Middle frontal gyrus (tissue), 1 donor: ENCODE measurements at regions not wholly inside any gene's neighbourhood (a gene's known extent, or its start where the extent isn't known, plus 50 kb on each side); places are given as distances from the start of the nearest gene placed in this dataset.

ENCODE experiments used
- DNase-seq: peaks from one replicate; pipeline ENCODE4 v3.0.0-alpha.2; 2015; ENCODE audit warnings: low spot score; ENCODE audit errors: extremely low spot score

DNA sequence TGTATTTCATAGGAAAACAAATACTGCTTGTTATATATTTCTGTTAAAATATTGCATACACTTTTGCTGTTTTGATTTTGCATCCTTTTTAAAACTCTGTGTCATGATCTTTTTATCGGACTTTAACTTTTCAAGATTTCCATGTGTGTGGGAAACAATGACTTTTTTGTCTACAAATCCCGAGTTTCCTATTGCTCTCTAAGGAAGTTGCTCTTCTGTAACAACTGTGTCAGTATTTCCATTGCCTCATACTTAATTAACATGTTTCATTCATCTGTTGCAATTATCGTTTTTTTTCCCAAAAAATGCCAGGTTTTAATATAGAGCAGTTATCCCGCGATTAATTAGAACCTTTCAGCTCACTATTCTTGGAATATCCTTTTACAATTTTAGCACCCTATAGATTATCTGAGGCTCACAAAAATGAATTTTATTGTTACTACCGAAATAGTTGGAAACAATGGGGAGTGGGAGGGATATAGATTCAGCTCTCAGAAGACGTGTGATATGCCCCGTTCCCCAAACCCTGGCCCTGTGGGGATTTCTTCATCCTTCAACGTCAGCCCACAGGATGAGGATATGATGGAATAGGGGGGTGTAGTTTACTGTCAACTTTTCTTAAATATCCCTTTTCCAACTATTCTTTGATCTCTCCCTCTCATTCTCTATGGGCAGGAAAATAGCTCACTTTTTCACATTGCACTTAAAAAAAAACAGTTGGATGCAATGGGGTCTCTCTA lies 297.6 kb upstream of the IGFBP3 start:
- no peak for DNase-seq

DNA sequence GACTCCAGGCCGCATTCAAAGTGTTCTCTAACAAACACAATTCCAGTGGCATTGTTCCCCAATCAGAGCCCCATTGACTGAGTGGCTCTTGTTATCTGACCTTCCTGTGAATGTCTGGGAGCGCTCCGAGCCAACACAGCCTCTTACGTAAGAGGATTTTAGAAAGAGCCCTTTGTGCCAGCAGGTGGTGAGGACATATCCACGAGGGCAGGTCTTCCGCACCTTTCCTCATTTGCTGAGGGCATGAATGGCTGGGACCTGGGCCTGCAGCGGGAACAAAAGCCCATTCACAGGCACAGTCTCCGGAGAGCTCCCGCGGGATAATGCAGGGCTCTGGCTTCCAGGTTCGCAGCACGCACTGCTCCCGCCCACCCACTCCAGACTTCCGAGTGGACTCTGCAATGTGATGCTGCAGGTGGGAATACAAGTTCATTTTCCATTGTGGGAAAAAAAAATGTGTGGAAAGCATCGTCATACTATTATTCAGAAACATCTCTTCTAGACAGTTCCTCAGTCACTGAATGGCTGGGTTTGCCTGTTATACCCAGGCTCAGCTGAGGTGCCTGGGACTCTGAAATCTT lies 295.0 kb upstream of the IGFBP3 start:
- no peak for DNase-seq

DNA sequence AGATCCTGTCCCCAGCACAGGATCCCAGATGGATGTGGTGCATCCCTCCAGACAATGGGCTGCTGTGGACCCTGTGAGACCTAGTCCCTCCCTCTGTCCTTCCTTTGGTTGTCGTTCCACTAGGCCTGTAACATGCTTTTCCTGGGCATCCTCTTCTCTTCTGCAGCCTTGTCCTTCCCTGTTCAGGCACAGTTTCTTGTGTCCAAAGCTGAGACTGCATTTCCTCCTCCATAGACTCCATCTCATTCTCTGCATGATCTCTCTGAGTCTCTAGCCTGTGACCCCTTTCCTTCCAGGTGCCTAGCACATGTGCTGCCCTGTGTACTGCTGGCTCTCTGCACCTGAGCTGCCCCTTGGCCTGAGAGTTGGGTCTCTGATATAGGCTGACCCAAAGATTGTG lies 293.5 kb upstream of the IGFBP3 start:
- no peak for DNase-seq

DNA sequence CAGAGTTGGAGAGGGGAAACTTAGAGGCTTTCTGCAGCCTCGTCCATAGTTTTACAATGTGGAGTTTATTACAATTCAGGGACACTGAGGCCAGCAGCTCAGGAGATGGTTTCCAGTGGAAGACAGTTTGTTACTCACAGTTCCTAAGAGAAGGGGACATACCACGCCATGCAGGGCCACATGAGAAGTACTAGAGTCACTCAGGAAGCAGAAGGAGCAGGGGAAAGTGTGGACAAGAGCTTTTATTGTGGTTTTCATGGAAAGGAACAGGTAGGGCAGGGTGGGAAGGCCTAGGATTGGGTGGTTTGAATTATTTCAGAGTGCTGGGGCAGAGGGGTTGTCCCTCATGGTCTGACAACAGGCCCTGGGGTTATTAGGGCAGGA lies 292.1 kb upstream of the IGFBP3 start:
- DNase-seq: no peak

DNA sequence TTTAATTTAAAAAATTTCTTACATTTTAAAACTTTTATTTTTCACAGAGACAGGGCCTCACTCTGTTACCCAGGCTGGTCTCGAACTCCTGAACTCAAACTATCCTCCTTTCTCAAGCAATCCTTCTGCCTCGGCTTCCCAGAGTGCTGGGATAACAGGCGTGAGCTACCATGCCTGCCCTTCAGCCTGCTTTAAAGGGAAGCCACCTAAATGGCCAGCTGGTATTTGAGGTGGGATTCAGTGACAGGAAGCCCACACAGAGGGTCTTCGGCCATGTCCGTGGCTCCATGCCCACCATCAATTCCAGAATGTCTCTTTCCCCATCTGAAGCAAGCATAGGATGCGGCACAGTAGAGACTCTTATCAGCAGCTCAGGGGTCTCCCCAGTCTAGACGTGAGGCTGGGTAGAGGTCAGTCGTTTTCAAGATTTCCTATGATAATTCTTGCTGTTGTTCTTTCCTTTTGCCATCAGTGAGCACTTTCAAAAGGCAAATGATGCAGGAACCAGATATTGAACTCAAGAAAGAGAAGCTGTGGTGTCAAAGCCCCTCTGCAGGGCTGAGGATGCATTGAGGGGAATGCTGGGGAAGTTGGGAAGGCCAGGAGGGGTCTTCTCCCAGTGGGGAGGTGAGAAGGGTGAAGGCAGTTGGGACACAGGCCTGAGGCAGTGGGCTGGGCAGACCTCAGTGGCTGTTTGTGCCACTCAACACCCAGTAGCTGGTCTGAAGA lies 291.5 kb upstream of the IGFBP3 start:
- no peak for DNase-seq

DNA sequence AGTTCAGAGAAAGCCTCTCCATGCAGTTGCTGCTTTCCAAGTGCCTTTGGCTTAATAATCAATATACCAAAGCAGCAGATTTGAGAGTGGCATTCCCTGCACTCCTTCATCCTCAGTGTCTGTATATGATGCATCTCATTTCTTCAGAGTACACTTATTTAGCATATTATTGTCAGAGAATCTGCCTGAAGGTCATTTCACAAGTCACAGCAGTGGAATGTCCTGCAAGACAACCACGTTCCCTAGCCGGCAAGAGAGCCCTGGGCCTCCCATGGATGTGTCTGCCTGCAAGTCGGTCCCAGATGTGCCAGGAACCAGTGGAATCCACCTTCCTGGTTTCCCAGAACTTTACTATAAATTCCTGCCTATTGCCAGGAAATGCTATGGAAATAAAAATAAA lies 289.4 kb upstream of the IGFBP3 start:
- DNase-seq: no peak

DNA sequence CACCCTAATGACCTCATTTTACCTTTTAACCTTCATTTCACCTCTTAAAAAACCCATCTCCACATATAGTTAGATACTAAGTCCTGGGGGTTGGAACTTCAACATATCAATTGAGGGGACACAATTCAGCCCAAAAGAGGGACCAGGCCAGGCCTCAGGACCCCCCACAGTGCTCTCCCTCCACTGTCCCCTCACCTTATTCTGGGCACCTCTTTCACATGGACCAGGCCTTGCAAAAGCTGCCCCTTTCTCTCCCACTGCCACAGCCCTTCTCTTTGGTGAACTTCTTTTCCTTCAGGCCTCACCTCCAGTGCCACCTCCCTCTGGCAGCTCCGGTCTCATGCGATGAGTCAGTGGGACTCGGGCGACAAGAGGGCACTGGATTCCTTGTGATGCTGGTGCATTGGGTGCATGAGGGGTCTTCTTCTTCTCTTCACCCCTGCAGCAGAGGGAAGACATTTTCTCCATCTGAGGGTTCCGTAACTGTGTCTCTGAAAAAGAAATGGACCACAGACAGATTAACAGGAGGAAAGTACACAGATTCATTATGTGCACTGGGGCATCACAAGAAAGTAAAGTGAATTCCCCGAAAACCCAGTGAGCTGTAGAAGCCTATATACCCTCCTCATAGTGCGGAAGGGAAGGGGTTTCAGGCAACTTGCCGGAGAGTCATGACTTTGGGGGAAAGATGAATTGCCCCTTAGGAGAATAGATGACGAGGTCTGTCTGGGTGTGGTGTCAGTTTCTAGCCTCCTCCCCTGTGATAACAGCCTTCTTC lies 288.7 kb upstream of the IGFBP3 start:
- DNase-seq: no peak

DNA sequence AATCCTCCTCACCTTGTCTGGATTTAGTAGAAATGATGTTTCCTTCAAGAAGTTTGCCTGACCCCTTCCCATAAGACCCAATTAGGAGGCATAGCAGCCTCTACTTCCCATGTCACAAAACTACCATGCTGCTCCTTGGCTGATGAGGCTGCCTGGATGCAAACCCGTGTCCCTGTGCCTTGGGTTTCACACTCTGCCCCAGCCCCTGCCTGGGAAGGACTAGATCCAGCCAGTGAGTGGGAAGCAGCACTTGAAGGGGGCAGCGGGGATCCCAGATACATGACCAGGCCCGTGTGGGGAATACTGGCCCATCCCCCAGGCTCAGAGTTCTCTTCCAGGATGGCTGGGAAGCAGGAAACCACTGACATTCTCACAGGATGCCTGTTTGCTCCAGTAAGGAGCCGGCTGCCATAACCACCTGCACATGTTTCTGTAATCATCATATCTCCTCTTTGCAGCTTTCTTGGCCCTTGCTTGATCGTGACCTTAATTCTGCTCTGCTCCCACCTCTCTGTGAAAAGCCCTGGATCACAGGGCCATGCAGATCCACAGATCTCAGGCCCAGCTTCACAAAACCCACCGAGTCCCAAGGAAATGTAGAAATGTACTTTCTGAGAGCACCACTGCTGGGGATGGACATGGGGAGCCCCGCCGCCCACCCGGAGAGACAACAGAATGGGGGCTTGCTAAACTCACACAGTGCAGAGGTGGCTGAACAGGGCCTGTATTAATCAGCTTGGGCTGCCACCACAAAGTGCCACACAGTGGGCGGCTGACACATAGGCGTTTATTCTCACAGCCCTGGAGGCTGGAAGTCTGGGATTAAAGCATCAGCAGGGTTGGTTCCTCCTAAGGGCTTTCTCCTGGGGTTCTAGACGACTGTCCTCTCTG lies 287.8 kb upstream of the IGFBP3 start:
- DNase-seq: no peak

DNA sequence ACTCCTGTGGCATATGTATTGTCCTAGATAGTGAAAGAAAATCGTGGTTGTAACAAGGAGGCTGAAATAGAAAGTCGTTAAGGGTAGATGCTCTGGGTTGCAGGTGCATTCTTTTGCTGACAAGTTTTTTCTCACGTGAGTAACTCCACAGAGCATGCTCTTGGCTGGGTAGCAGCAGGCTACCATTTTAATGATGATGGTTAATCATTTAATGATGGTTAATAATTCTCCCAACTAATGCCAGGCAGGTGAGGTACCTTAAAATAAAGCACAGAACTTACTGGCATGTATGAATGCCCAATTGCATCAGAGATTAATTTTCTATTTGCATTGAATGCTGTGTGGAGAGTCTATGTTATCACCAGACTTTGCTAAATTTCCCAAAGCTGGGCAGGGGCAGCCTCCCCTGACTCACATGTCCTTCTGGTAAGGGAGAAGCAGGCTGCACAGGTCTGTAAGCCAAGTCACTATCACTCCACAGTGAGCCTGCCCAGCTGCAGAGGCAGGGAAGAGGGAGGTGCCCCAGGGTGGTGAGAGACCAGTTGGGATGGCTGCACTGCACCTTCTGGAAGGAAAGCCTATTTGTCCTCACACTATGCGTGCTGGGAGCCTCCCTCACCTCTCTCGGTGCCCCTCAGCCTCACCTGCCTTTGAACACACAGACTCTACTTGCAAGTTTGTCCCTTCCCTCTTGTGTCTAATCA lies 287.0 kb upstream of the IGFBP3 start:
- no peak for DNase-seq

DNA sequence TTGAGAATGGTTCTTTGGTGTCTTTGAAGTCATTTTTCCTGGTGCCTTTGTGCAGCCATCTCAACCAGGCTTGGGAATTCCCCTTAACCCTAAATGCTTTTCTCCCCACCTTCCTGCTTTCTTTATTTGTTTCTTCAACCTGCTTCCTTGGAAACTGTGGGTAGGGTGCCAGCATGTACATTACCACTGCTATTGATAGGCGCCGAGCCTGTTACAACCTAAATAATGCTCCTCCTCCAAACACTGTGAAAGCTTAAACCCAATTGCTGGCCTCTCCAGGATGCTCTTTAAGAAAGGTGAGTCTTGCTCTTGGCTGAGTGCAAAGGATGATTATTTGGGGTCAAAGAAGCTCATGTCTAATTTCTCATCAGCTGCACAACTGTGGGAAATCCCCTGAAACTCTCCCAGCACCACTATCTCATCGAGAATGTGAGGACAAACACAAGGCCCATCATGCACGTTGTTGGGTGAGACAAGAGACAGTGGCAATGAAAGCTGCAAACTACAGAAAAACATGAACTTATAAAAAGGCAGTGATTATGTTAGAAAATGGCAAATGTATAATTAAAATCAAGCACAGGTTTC lies 285.5 kb upstream of the IGFBP3 start:
- no peak for DNase-seq

DNA sequence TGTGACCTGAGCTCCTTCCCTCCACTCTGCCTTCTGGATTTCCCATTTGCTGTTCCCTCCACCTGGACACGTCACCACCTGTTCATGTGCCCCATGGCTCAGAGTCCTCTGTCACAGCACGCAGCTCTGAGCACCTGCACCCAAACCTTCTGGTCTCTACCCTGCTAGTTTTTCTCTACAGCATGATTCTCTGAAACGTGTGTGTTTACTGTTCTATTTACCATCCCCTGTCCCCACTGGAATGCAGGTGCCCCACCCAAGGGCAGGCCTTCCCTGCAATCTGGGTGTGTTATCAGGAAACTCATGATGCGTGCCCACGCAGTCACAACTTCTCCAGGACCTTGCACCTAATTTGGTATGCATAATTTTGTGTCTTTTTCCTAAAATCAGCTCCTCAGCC lies 284.4 kb upstream of the IGFBP3 start:
- no peak for DNase-seq

DNA sequence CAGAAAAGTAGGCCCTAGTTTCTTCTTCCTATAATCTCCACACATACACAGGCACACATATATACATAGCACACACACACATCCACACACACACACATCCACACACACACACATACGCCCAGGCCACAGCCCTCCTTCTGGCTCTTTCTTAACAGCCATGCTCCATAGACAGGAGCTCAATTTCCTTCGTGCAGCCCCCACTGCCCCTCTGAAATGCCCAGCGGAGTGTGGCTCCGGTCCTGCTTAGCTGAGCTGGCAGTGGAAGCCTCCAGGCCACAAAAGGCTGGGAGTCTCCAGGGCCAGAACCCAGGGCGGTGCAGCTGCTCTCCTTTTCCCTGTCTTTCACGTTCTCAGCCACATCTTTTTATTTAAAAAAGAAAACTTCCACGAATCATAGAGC lies 282.9 kb upstream of the IGFBP3 start:
- DNase-seq: no peak

DNA sequence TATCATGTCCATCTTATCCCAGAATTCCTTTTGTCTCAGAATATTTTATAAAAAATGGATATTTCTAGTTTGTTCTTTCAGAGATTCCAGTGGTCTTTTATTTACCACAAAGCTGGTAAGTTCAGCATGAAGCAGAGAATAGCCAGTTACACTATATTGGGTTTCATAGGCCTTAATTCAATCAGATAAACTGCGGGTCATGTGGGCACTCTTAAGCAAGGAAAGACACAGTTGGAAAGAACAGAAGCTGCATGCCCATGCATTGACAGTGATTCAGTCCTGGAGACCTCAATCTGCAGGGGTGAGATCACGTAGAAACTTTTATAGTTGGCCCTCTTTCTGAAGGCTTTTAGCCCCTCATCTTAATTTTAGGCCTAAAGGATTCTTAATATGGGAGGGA lies 281.3 kb upstream of the IGFBP3 start:
- no peak for DNase-seq

DNA sequence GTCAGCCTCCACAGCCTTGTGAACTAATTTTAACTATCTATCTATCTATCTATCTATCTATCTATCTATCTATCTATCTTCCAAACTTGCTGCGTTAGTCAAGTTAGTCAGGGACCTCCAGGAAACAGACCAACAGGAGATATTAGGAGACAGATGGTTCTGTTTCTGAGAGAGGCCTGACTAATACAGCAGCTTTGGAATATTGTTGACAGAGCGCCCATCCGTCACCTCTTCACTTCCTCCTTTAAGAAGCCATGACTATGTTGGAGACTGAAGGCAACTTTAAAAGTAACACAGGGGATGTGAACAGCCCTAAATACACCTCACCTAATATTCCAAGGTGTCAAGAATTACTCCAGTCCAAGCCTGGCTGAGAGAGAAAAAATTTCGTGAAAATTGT lies 280.9 kb upstream of the IGFBP3 start:
- no peak for DNase-seq

DNA sequence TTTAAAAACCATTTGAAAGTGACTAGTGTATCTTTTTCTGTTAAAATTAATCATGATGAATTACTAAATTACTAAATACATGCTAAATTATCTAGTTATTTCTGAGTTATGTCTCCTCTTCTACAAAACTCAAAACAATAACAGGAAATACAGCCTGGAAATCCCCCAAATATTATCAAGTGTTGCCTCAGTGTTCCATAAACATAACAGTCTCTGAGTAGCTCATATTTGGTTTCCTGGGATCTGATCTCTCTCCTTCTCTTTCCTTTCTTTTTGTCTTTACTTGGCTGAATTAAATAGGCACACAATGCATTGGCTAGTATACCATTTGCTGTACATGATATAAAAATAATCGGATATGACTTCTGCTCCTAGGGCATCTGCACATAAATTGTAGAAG lies 277.6 kb upstream of the IGFBP3 start:
- DNase-seq: no peak

DNA sequence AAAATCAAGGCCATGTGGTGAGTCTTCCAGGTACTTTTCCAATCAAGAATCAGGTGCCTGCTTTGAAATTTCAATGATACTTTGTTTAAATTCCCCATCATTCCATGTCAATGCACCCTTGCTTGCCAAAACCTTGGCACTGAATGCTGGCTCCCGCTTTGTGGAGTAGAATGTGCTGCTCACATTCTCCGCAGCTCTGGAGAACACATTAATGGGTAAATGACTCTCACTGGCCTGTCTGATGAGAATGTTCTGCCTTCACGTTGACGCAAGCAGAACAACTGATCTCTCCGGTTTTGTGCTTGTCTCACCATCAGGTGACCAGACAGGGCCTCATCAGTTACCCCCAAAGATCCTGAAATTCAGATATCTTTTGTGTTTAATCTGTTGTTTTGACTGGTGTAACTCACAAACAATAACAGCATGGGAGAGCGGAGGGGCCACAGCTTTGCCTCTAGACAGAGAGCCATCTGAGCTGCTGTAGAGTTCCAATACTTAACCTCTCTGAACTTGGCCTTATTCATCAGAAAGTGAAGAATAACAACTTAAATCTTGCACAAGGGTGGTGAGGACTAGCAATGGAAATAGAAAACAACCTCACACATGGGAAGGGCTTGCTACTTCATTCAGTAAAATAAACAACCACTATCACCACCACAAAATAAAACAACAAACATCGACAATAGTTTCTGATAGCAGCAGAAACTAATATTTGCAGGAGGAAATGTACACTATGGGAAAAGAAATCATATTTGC lies 276.9 kb upstream of the IGFBP3 start:
- no peak for DNase-seq

DNA sequence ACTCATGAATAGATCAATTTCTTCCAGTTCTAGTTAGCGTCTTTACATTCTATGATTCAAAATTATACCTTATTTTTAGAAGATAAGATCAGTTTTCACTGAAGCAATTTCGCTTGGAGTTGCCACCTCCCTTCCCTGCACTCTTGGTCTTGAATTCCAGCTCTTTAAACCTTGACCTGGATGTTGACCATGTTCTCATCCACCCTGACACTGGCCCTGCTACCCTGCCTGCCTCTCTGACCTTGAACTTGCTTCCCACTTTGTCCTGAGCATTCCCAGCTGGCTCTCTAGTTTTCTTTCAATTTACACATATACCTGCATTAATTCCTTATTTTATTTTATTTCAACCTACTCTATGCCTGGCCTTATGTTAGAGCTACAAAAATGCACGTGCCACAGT lies 274.9 kb upstream of the IGFBP3 start:
- DNase-seq: no peak

DNA sequence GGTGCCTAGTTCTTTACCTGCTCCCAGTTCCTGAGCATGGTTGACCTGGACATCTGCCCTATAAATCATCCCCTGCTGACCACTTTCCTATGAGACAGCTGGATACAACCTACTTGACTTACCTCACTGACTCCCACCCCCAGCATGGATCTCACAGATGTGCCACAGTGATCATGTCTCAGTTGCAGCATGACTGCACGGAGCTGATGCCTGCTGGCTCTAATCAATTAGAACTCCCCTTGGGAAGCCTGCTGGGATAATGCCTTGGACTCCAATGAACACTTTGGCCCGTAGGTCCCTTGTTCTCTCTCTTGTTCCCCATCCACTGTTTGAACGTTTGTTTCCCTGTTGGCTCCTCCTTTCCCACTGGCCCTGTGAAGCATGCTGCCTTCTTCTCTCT lies 271.2 kb upstream of the IGFBP3 start:
- DNase-seq: no peak

DNA sequence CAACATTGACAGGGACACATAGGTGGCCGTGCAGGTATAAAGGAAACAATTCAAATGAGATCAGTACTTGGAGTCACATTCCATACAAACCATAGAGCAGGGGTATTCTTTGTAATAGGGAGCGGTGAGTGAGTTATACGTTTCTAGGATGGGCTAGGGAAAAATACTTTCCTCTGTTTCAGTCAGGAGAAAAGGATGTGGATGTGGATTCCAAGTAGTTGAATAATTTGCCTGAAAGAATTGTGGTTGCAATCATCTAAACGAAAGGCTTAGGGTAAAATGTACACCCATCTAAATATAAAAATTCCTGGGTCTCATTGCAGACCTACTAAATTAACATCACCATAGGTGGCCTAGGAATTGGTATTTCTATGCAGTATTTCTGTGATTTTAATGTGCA lies 270.7 kb upstream of the IGFBP3 start:
- DNase-seq: no peak
